Hepatocyte (in vitro differentiated cells): ENCODE measurements at regions not wholly inside any gene's neighbourhood (a gene's known extent, or its start where the extent isn't known, plus 50 kb on each side); places are given as distances from the start of the nearest gene placed in this dataset.

ENCODE experiments used
- CTCF ChIP-seq: fragments of 200-600 bp; sonication (generic); IDR thresholded peaks from 2 replicates; pipeline ENCODE4 v1.5.1; 2016; ENCODE audit warnings: antibody characterized with exemption, mild to moderate bottlenecking; ENCODE audit not compliant: poor library complexity
- EZH2 ChIP-seq: fragments of 200-600 bp; sonication (generic); IDR thresholded peaks from 2 replicates; pipeline ENCODE4 v1.6.1; 2016; ENCODE audit warnings: antibody characterized with exemption, mild to moderate bottlenecking, borderline replicate concordance
- EZH2phosphoT487 ChIP-seq: fragments of 200-600 bp; sonication (generic); IDR thresholded peaks from one replicate; pipeline ENCODE4 v1.6.1; 2018; ENCODE audit warnings: antibody characterized with exemption, mild to moderate bottlenecking, low read depth, moderate library complexity; ENCODE audit not compliant: unreplicated experiment, severe bottlenecking

- TF ChIP-seq EZH2 (no peak), CTCF (no peak), EZH2phosphoT487 (no peak)
Observed at GRCh38 chr11:104678408-104678807, 219.9 kb downstream of the CASP12 start.
